ENCODE measurements at regions not wholly inside any gene's neighbourhood (a gene's known extent, or its start where the extent isn't known, plus 50 kb on each side); places are given as distances from the start of the nearest gene placed in this dataset.

- no peak for DNase-seq (ENCODE audit: extremely low read depth, low read depth)
Measured at GRCh38 chr20:58094160-58094559, 134.3 kb downstream of the ANKRD60 start.

- no peak for DNase-seq (ENCODE audit: extremely low read depth, low read depth)
Measured at GRCh38 chr20:58092871-58093270, 135.6 kb downstream of the ANKRD60 start.

GRCh38 chr20:58092353-58092752, 136.1 kb downstream of the ANKRD60 start:
- DNase-seq (ENCODE audit: extremely low read depth, low read depth), result no peak

GRCh38 chr20:58091810-58092209, 136.6 kb downstream of the ANKRD60 start:
- DNase-seq (ENCODE audit: extremely low read depth, low read depth), result no peak

GRCh38 chr20:58090161-58090560, 138.3 kb downstream of the ANKRD60 start:
- DNase-seq (ENCODE audit: extremely low read depth, low read depth), result no peak

- DNase-seq (ENCODE audit: extremely low read depth, low read depth), result no peak
Measured at GRCh38 chr20:58088625-58089024, 139.8 kb downstream of the ANKRD60 start.

GRCh38 chr20:58088105-58088504, 140.3 kb downstream of the ANKRD60 start:
- no peak for DNase-seq (ENCODE audit: extremely low read depth, low read depth)

- no peak for DNase-seq (ENCODE audit: extremely low read depth, low read depth)
Measured at GRCh38 chr20:58087562-58087858, 140.9 kb downstream of the ANKRD60 start.

- DNase-seq (ENCODE audit: extremely low read depth, low read depth), result peak; percentile 39
Measured at GRCh38 chr20:58086763-58087561, 141.5 kb downstream of the ANKRD60 start.

GRCh38 chr20:58084966-58085365, 143.5 kb downstream of the ANKRD60 start:
- DNase-seq (ENCODE audit: extremely low read depth, low read depth), result no peak

- DNase-seq (ENCODE audit: extremely low read depth, low read depth), result no peak
Measured at GRCh38 chr20:58084566-58084965, 143.9 kb downstream of the ANKRD60 start.

- no peak for DNase-seq (ENCODE audit: extremely low read depth, low read depth)
Measured at GRCh38 chr20:58081846-58082245, 146.6 kb downstream of the ANKRD60 start.

GRCh38 chr20:58078741-58079522, 149.5 kb downstream of the ANKRD60 start:
- DNase-seq (ENCODE audit: extremely low read depth, low read depth), result no peak

- no peak for DNase-seq (ENCODE audit: extremely low read depth, low read depth)
Measured at GRCh38 chr20:58077282-58077681, 151.2 kb downstream of the ANKRD60 start.

GRCh38 chr20:58076405-58076804, 152.0 kb downstream of the ANKRD60 start:
- DNase-seq (ENCODE audit: extremely low read depth, low read depth), result no peak

- no peak for DNase-seq (ENCODE audit: extremely low read depth, low read depth)
Measured at GRCh38 chr20:58075586-58076345, 152.7 kb downstream of the ANKRD60 start.

- no peak for DNase-seq (ENCODE audit: extremely low read depth, low read depth)
Measured at GRCh38 chr20:58073945-58074856, 154.3 kb downstream of the ANKRD60 start.

- DNase-seq (ENCODE audit: extremely low read depth, low read depth), result no peak
Measured at GRCh38 chr20:58072695-58073671, 155.5 kb downstream of the ANKRD60 start.

- no peak for DNase-seq (ENCODE audit: extremely low read depth, low read depth)
Measured at GRCh38 chr20:58071991-58072390, 156.5 kb downstream of the ANKRD60 start.
